ENCODE measurements at regions not wholly inside any gene's neighbourhood (a gene's known extent, or its start where the extent isn't known, plus 50 kb on each side); places are given as distances from the start of the nearest gene placed in this dataset.

GRCh38 chrX:84724576-84724975, 222.3 kb upstream of the HDX start:
- TF ChIP-seq CTCF (conservative IDR thresholded peaks at IDR 0.05 in 1 of 2, IDR thresholded peaks at IDR 0.05 in 1 of 2; ENCODE audit: extremely low read depth in 1 of 2, insufficient read depth in 1 of 2, low read depth in 1 of 2, low read length in 2 of 2) (no peak), EZH2 (IDR thresholded peaks at IDR 0.05; ENCODE audit: borderline replicate concordance, low read length) (no peak)
